ENCODE measurements at regions not wholly inside any gene's neighbourhood (a gene's known extent, or its start where the extent isn't known, plus 50 kb on each side); places are given as distances from the start of the nearest gene placed in this dataset.

- FAIRE-seq (no peak), DNase-seq (ENCODE audit: low read depth in 1 of 2, low spot score in 2 of 2) (no peak)
- POLR2A ChIA-PET (ENCODE audit: partially characterized antibody) = no interaction called here
- no peak overlapping the region for H4K8ac ChIP-seq (ENCODE audit: extremely low read depth, insufficient read depth, low read length)
- peaks cover 0 to 16% (median 5%) of the 10 kb centered on the region in 4 experiments; a peak in 4 of 7 replicates for H3K4me1 ChIP-seq (replicated peaks in 1 of 4; ENCODE audit: control insufficient read depth in 3 of 4, insufficient read depth in 4 of 4, low read length in 3 of 4)
- H4K91ac ChIP-seq (replicated peaks; ENCODE audit: insufficient read length, low read length) = no peak overlapping the region
- no peaks in the 10 kb centered on the region for H3K79me1 ChIP-seq (ENCODE audit: low read depth, low read length)
- no peak overlapping the region for H3K23ac ChIP-seq (ENCODE audit: insufficient read length)
- CTCF ChIA-PET (ENCODE audit: partially characterized antibody) = no interaction called here
- H2AK5ac ChIP-seq (ENCODE audit: low read depth, low read length) = no peak overlapping the region
- H3K4me3 ChIP-seq (ENCODE audit: extremely low read depth in 1 of 4, insufficient read depth in 2 of 4, low read depth in 3 of 4, low read length in 4 of 4) = no peak overlapping the region
- no peaks in the 10 kb centered on the region for H3K36me3 ChIP-seq (ENCODE audit: control insufficient read depth in 2 of 4, insufficient read depth in 4 of 4, low read length in 3 of 4)
- H3K4me2 ChIP-seq (ENCODE audit: insufficient read depth in 1 of 2, low read depth in 2 of 2, low read length in 2 of 2) = no peak overlapping the region
- no peak overlapping the region for H2BK15ac ChIP-seq (ENCODE audit: low read length)
- no peak overlapping the region for H2BK120ac ChIP-seq (replicated peaks; ENCODE audit: low read depth, low read length)
- H4K5ac ChIP-seq (ENCODE audit: insufficient read length, low read depth, low read length) = no peak overlapping the region
- H3K56ac ChIP-seq (replicated peaks; ENCODE audit: insufficient read length, low read depth, low read length) = no peak overlapping the region
- H3K14ac ChIP-seq (ENCODE audit: insufficient read length) = no peak overlapping the region
- H2BK20ac ChIP-seq (ENCODE audit: low read length) = no peak overlapping the region
- no peak overlapping the region for H3K4ac ChIP-seq (replicated peaks; ENCODE audit: insufficient read length, low read depth, low read length)
- no peaks in the 10 kb centered on the region for H3K27me3 ChIP-seq (replicated peaks in 1 of 4; ENCODE audit: control insufficient read depth in 3 of 4, extremely low read depth in 1 of 4, insufficient read depth in 3 of 4, low read length in 3 of 4)
- no peak overlapping the region for H3K9ac ChIP-seq (replicated peaks in 1 of 4; ENCODE audit: extremely low read depth in 1 of 4, low read depth in 3 of 4, low read length in 3 of 4)
- no peak overlapping the region for H2AFZ ChIP-seq (ENCODE audit: low read length)
- no peaks in the 10 kb centered on the region for H4K20me1 ChIP-seq (replicated peaks in 1 of 2; ENCODE audit: control insufficient read depth in 1 of 2, insufficient read depth in 2 of 2, low read length in 2 of 2)
- H3K27ac ChIP-seq (ENCODE audit: low read depth, low read length) = no peak overlapping the region
- H2BK5ac ChIP-seq (ENCODE audit: low read depth, low read length) = no peak overlapping the region
- no peaks in the 10 kb centered on the region for H3K9me3 ChIP-seq (ENCODE audit: insufficient read depth in 2 of 2, low read depth in 1 of 2, low read length in 1 of 2)
- H3K23me2 ChIP-seq (ENCODE audit: low read depth, low read length) = no peaks in the 10 kb centered on the region
- H3K18ac ChIP-seq (ENCODE audit: extremely low read depth, low read length) = no peak overlapping the region
- H3K79me2 ChIP-seq (ENCODE audit: control insufficient read depth in 1 of 2, insufficient read depth in 2 of 2, low read length in 2 of 2) = no peaks in the 10 kb centered on the region
- no peak overlapping the region for H2BK12ac ChIP-seq (ENCODE audit: low read depth, low read length)
- no peak for TF ChIP-seq ATF3 (IDR thresholded peaks at IDR 0.05; ENCODE audit: insufficient read depth, low read depth, low read length)
- TF ChIP-seq RXRA (IDR thresholded peaks at IDR 0.05; ENCODE audit: insufficient read depth, low read depth, low read length) = no peak
- TF ChIP-seq ATF2 (IDR thresholded peaks at IDR 0.05; ENCODE audit: low read length) = no peak
- TF ChIP-seq MAX (IDR thresholded peaks at IDR 0.05) = no peak
- TF ChIP-seq GABPA (IDR thresholded peaks at IDR 0.05; ENCODE audit: borderline replicate concordance, insufficient read depth, low read length) = no peak
- no peak for TF ChIP-seq BRCA1 (IDR thresholded peaks at IDR 0.05; ENCODE audit: low read depth, low read length)
- no peak for TF ChIP-seq USF2 (IDR thresholded peaks at IDR 0.05; ENCODE audit: low read length)
- no peak for TF ChIP-seq SP1 (IDR thresholded peaks at IDR 0.05; ENCODE audit: low read depth, low read length)
- TF ChIP-seq HDAC6 (IDR thresholded peaks at IDR 0.05; ENCODE audit: low read depth, low read length) = no peak
- TF ChIP-seq SAP30 (IDR thresholded peaks at IDR 0.05; ENCODE audit: insufficient read depth, insufficient replicate concordance, low read length) = no peak
- TF ChIP-seq KDM4A (IDR thresholded peaks at IDR 0.05; ENCODE audit: low read depth, low read length, severe bottlenecking) = no peak
- no peak for TF ChIP-seq EZH2 (IDR thresholded peaks at IDR 0.05; ENCODE audit: low read depth, low read length, severe bottlenecking)
Measured at GRCh38 chr18:38966841-38967240, 1401.2 kb upstream of the CELF4 start.

Measured in H1 (cell line).